NCI-H2196 (cell line): ENCODE measurements at regions not wholly inside any gene's neighbourhood (a gene's known extent, or its start where the extent isn't known, plus 50 kb on each side); places are given as distances from the start of the nearest gene placed in this dataset.
"Not testable (repeated sequence)": the region's sequence is repeated elsewhere in the genome, so short reads cannot be mapped to it uniquely, and the experiment has no call there.

Experiments
- DNase-seq: peaks from one replicate; lab custom pipeline; 2025; ENCODE audit not compliant: unreplicated experiment; lab: John Stamatoyannopoulos, UW

GRCh38 chr9:135400496-135400895 is 79.1 kb upstream of the PPP1R26 start:
- DNase-seq, result no peak

GRCh38 chr9:135401218-135401617 is 78.4 kb upstream of the PPP1R26 start:
- DNase-seq, result no peak

- DNase-seq, result no peak
These were observed 77.4 kb upstream of the PPP1R26 start for GRCh38 chr9:135402048-135402738.

- DNase-seq, result no peak
These were observed 76.6 kb upstream of the PPP1R26 start for GRCh38 chr9:135402739-135403695.

- DNase-seq, result no peak
These were observed 75.7 kb upstream of the PPP1R26 start for GRCh38 chr9:135403733-135404450.

GRCh38 chr9:135404451-135405144 is 75.0 kb upstream of the PPP1R26 start:
- no peak for DNase-seq

- DNase-seq, result not testable (repeated sequence)
These were observed 74.5 kb upstream of the PPP1R26 start for GRCh38 chr9:135405145-135405464.

- DNase-seq, result no peak
These were observed 70.9 kb upstream of the PPP1R26 start for GRCh38 chr9:135408476-135409254.

- DNase-seq, result no peak
These were observed 70.0 kb upstream of the PPP1R26 start for GRCh38 chr9:135409286-135410200.

GRCh38 chr9:135410421-135410820 is 69.2 kb upstream of the PPP1R26 start:
- DNase-seq, result no peak

GRCh38 chr9:135410831-135411473 is 68.6 kb upstream of the PPP1R26 start:
- no peak for DNase-seq

- not testable (repeated sequence) for DNase-seq
These were observed 68.0 kb upstream of the PPP1R26 start for GRCh38 chr9:135411605-135412004.

- peak; percentile 79 for DNase-seq
These were observed 67.1 kb upstream of the PPP1R26 start for GRCh38 chr9:135412315-135413085.

GRCh38 chr9:135413086-135413375 is 66.6 kb upstream of the PPP1R26 start:
- no peak for DNase-seq

GRCh38 chr9:135413461-135413860 is 66.1 kb upstream of the PPP1R26 start:
- no peak for DNase-seq

GRCh38 chr9:135414293-135414692 is 65.3 kb upstream of the PPP1R26 start:
- DNase-seq, result no peak

GRCh38 chr9:135415586-135415985 is 64.0 kb upstream of the PPP1R26 start:
- DNase-seq, result no peak

GRCh38 chr9:135416664-135417290 is 62.8 kb upstream of the PPP1R26 start:
- DNase-seq, result no peak
